HEK293T (cell line): ENCODE measurements at regions not wholly inside any gene's neighbourhood (a gene's known extent, or its start where the extent isn't known, plus 50 kb on each side); places are given as distances from the start of the nearest gene placed in this dataset.

ENCODE experiments used
- BHLHE40 ChIP-seq: fragments of 450-650 bp; IDR thresholded peaks from 2 replicates; pipeline ENCODE4 v1.6.1; 2016; ENCODE audit warnings: mild to moderate bottlenecking, moderate library complexity, borderline replicate concordance
- ELF4 ChIP-seq: fragments of 450-650 bp; IDR thresholded peaks from 2 replicates; pipeline ENCODE4 v1.6.1; 2017; ENCODE audit warnings: antibody characterized with exemption
- FOXA1 ChIP-seq: fragments of 450-650 bp; IDR thresholded peaks from 2 replicates; pipeline ENCODE4 v1.6.1; 2016; ENCODE audit warnings: mild to moderate bottlenecking
- FOXK2 ChIP-seq: fragments of 450-650 bp; IDR thresholded peaks from 2 replicates; pipeline ENCODE4 v1.6.1; 2016; ENCODE audit warnings: mild to moderate bottlenecking
- FOXM1 ChIP-seq: fragments of 450-650 bp; IDR thresholded peaks from 2 replicates; pipeline ENCODE4 v1.6.1; 2017; ENCODE audit warnings: mild to moderate bottlenecking, borderline replicate concordance
- HDGF ChIP-seq: fragments of 450-650 bp; IDR thresholded peaks from 2 replicates; pipeline ENCODE4 v1.6.1; 2017; ENCODE audit warnings: antibody characterized with exemption, borderline replicate concordance
- L3MBTL2 ChIP-seq: fragments of 450-650 bp; conservative IDR thresholded peaks from 2 replicates; pipeline ENCODE4 v1.6.1; 2016; ENCODE audit warnings: mild to moderate bottlenecking
- NFRKB ChIP-seq: fragments of 450-650 bp; IDR thresholded peaks from 2 replicates; pipeline ENCODE4 v1.6.1; 2016; ENCODE audit warnings: mild to moderate bottlenecking, moderate library complexity
- SP1 ChIP-seq: fragments of 450-650 bp; IDR thresholded peaks from 2 replicates; pipeline ENCODE4 v1.6.1; 2017
- SUZ12 ChIP-seq: fragments of 450-650 bp; IDR thresholded peaks from 2 replicates; pipeline ENCODE4 v1.6.1; 2016; ENCODE audit warnings: mild to moderate bottlenecking
- TARDBP ChIP-seq: fragments of 450-650 bp; IDR thresholded peaks from 2 replicates; pipeline ENCODE4 v1.6.1; 2016
- TF ChIP-seq, protein P1 (sequence below): fragments of 450-650 bp; IDR thresholded peaks from 2 replicates; pipeline ENCODE4 v1.6.1; 2016

GRCh38 chrX:7362111-7362510 is 214.2 kb upstream of the PUDP start:
- TF ChIP-seq FOXM1, result no peak
- TF ChIP-seq BHLHE40, result no peak
- TF ChIP-seq L3MBTL2, result no peak
- TF ChIP-seq ELF4, result no peak
- no peak for TF ChIP-seq SP1
- no peak for TF ChIP-seq FOXA1
- TF ChIP-seq, protein P1, sequence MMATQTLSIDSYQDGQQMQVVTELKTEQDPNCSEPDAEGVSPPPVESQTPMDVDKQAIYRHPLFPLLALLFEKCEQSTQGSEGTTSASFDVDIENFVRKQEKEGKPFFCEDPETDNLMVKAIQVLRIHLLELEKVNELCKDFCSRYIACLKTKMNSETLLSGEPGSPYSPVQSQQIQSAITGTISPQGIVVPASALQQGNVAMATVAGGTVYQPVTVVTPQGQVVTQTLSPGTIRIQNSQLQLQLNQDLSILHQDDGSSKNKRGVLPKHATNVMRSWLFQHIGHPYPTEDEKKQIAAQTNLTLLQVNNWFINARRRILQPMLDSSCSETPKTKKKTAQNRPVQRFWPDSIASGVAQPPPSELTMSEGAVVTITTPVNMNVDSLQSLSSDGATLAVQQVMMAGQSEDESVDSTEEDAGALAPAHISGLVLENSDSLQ, result no peak
- TF ChIP-seq SUZ12, result no peak
- no peak for TF ChIP-seq NFRKB
- TF ChIP-seq HDGF, result no peak
- TF ChIP-seq FOXK2, result no peak
- no peak for TF ChIP-seq TARDBP
